ENCODE measurements at regions not wholly inside any gene's neighbourhood (a gene's known extent, or its start where the extent isn't known, plus 50 kb on each side); places are given as distances from the start of the nearest gene placed in this dataset.

DNA sequence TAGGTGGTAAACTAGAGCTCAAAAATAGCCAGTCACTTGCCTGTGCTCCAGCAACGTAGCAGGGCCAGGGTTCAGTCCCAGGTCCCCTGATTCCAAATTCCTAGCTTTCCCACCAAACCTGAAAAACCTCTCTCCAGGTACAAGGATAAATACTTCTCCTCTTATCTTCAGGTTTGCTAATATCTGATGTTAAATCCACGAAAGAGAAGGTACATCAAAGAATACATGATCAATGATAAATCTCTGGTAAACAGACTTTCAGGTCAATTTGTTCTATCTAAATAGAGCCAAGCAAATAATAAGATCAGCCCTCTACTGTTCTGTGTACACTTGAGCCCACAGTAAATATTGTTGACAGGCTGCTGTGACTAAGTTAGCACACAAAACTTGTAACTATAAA lies 52.1 kb upstream of the AKT3 start (continued):
- TF ChIP-seq, protein P1, sequence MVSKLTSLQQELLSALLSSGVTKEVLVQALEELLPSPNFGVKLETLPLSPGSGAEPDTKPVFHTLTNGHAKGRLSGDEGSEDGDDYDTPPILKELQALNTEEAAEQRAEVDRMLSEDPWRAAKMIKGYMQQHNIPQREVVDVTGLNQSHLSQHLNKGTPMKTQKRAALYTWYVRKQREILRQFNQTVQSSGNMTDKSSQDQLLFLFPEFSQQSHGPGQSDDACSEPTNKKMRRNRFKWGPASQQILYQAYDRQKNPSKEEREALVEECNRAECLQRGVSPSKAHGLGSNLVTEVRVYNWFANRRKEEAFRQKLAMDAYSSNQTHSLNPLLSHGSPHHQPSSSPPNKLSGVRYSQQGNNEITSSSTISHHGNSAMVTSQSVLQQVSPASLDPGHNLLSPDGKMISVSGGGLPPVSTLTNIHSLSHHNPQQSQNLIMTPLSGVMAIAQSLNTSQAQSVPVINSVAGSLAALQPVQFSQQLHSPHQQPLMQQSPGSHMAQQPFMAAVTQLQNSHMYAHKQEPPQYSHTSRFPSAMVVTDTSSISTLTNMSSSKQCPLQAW (CRISPR knock-in tag; IDR thresholded peaks at IDR 0.05): no peak
- TF ChIP-seq NONO (IDR thresholded peaks at IDR 0.05) (no peak), NONO (CRISPR knock-in tag; conservative IDR thresholded peaks at IDR 0.05) (no peak), GATA4 (IDR thresholded peaks at IDR 0.05; ENCODE audit: borderline replicate concordance, low read depth) (peak; percentile 89; the same call in 1 of the 2 replicates), RXRB (CRISPR knock-in tag; IDR thresholded peaks at IDR 0.05; ENCODE audit: borderline replicate concordance) (peak; percentile 75), SMYD3 (CRISPR knock-in tag; IDR thresholded peaks at IDR 0.05) (no peak), ZNF839 (CRISPR knock-in tag; IDR thresholded peaks at IDR 0.05; ENCODE audit: borderline replicate concordance) (no peak), U2AF1 (optimal IDR thresholded peaks at IDR 0.05; ENCODE audit: low read depth, low read length) (no peak), HDAC1 (CRISPR knock-in tag; IDR thresholded peaks at IDR 0.05) (peak; percentile 41; the same call in 1 of the 2 replicates), PPARG (CRISPR knock-in tag; conservative IDR thresholded peaks at IDR 0.05) (peak; percentile 53; the same call in 1 of the 2 replicates), HHEX (CRISPR knock-in tag; IDR thresholded peaks at IDR 0.05) (peak; percentile 99), CBFB (CRISPR knock-in tag; IDR thresholded peaks at IDR 0.05) (0 out of 2 replicates have a peak, but pooled peaks have one; percentile 34), PITX1 (CRISPR knock-in tag; IDR thresholded peaks at IDR 0.05) (peak; percentile 97), ZNF572 (CRISPR knock-in tag; IDR thresholded peaks at IDR 0.05) (no peak), ZNF703 (CRISPR knock-in tag; IDR thresholded peaks at IDR 0.05; ENCODE audit: borderline replicate concordance) (peak; percentile 53; the same call in 1 of the 2 replicates), SMAD3 (CRISPR knock-in tag; IDR thresholded peaks at IDR 0.05) (0 out of 2 replicates have a peak, but pooled peaks have one; percentile 56), ZNF776 (CRISPR knock-in tag; IDR thresholded peaks at IDR 0.05) (no peak), MBD4 (IDR thresholded peaks at IDR 0.05; ENCODE audit: borderline replicate concordance, low read length) (peak; percentile 91; the same call in 1 of the 2 replicates), SALL1 (CRISPR knock-in tag; IDR thresholded peaks at IDR 0.05) (no peak), HMG20A (CRISPR knock-in tag; IDR thresholded peaks at IDR 0.05; ENCODE audit: borderline replicate concordance) (peak; percentile 93), HIVEP1 (CRISPR knock-in tag; IDR thresholded peaks at IDR 0.05) (no peak), IRX3 (CRISPR knock-in tag; IDR thresholded peaks at IDR 0.05; ENCODE audit: borderline replicate concordance, low read depth) (no peak), TBL1XR1 (IDR thresholded peaks at IDR 0.05; ENCODE audit: borderline replicate concordance, low read length, partially characterized antibody) (peak; percentile 96), AHR (CRISPR knock-in tag; IDR thresholded peaks at IDR 0.05) (no peak), FOXA1 (IDR thresholded peaks at IDR 0.05) (peak; percentile 90), FOXA1 (CRISPR knock-in tag; IDR thresholded peaks at IDR 0.05) (peak; percentile 79)
- TF ChIP-seq, protein P2, sequence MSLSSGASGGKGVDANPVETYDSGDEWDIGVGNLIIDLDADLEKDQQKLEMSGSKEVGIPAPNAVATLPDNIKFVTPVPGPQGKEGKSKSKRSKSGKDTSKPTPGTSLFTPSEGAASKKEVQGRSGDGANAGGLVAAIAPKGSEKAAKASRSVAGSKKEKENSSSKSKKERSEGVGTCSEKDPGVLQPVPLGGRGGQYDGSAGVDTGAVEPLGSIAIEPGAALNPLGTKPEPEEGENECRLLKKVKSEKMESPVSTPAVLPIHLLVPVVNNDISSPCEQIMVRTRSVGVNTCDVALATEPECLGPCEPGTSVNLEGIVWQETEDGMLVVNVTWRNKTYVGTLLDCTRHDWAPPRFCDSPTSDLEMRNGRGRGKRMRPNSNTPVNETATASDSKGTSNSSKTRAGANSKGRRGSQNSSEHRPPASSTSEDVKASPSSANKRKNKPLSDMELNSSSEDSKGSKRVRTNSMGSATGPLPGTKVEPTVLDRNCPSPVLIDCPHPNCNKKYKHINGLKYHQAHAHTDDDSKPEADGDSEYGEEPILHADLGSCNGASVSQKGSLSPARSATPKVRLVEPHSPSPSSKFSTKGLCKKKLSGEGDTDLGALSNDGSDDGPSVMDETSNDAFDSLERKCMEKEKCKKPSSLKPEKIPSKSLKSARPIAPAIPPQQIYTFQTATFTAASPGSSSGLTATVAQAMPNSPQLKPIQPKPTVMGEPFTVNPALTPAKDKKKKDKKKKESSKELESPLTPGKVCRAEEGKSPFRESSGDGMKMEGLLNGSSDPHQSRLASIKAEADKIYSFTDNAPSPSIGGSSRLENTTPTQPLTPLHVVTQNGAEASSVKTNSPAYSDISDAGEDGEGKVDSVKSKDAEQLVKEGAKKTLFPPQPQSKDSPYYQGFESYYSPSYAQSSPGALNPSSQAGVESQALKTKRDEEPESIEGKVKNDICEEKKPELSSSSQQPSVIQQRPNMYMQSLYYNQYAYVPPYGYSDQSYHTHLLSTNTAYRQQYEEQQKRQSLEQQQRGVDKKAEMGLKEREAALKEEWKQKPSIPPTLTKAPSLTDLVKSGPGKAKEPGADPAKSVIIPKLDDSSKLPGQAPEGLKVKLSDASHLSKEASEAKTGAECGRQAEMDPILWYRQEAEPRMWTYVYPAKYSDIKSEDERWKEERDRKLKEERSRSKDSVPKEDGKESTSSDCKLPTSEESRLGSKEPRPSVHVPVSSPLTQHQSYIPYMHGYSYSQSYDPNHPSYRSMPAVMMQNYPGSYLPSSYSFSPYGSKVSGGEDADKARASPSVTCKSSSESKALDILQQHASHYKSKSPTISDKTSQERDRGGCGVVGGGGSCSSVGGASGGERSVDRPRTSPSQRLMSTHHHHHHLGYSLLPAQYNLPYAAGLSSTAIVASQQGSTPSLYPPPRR (CRISPR knock-in tag; IDR thresholded peaks at IDR 0.05; ENCODE audit: borderline replicate concordance): peak; percentile 99
- TF ChIP-seq, protein P3, sequence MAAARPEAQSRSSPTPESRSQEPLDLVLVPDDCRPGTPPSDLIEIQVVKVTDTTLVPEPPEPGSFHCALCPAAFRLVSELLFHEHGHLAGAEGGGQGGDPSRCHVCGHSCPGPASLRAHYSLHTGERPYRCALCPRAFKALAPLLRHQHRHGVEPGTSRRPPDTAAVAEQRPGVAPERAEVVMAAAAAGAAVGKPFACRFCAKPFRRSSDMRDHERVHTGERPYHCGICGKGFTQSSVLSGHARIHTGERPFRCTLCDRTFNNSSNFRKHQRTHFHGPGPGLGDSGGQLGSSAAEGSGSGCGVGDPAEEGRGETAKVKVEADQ (CRISPR knock-in tag; IDR thresholded peaks at IDR 0.05; ENCODE audit: borderline replicate concordance): no peak

Measured in HepG2 (cell line).